SK-N-SH treated with all-trans-retinoic acid at 6 μM for 48 hours (cell line): ENCODE measurements at regions not wholly inside any gene's neighbourhood (a gene's known extent, or its start where the extent isn't known, plus 50 kb on each side); places are given as distances from the start of the nearest gene placed in this dataset.

Experiments used
- ATAC-seq: fragments of 200-7000 bp; cut with Tn5 transposase; 3 replicates; pipeline ENCODE4 v1.9.1; 2020; ENCODE audit warnings: mild to moderate bottlenecking, moderate library complexity
- BACH2 ChIP-seq: fragments of 250-450 bp; sonication (Bioruptor Pico); IDR thresholded peaks from 2 replicates; pipeline ENCODE4 v1.9.0; 2021; ENCODE audit warnings: mild to moderate bottlenecking, borderline replicate concordance
- CSDC2 ChIP-seq: fragments of 250-450 bp; sonication (Bioruptor Pico); IDR thresholded peaks from 2 replicates; pipeline ENCODE4 v1.5.0; 2020; ENCODE audit warnings: mild to moderate bottlenecking, moderate library complexity
- ESRRG ChIP-seq: fragments of 250-450 bp; sonication (Bioruptor Pico); IDR thresholded peaks from 2 replicates; pipeline ENCODE4 v1.6.1; 2021; ENCODE audit warnings: mild to moderate bottlenecking
- GLIS3 ChIP-seq: fragments of 250-450 bp; sonication (Bioruptor Pico); IDR thresholded peaks from 2 replicates; pipeline ENCODE4 v1.5.0; 2020; ENCODE audit warnings: mild to moderate bottlenecking, moderate library complexity
- OSR1 ChIP-seq: fragments of 250-450 bp; sonication (Bioruptor Pico); IDR thresholded peaks from 2 replicates; pipeline ENCODE4 v1.8.0; 2022; ENCODE audit warnings: moderate library complexity, mild to moderate bottlenecking, inconsistent platforms
- PPARA ChIP-seq: fragments of 250-450 bp; sonication (Bioruptor Pico); IDR thresholded peaks from 2 replicates; pipeline ENCODE4 v1.5.0; 2020; ENCODE audit warnings: mild to moderate bottlenecking, borderline replicate concordance
- RARB ChIP-seq: fragments of 250-450 bp; sonication (Bioruptor Pico); IDR thresholded peaks from 2 replicates; pipeline ENCODE4 v1.8.0; 2021; ENCODE audit warnings: mild to moderate bottlenecking, moderate library complexity
- SNAI2 ChIP-seq: fragments of 250-450 bp; sonication (Bioruptor Pico); IDR thresholded peaks from 2 replicates; pipeline ENCODE4 v1.5.0; 2020; ENCODE audit warnings: mild to moderate bottlenecking, moderate library complexity
- TOX ChIP-seq: fragments of 250-450 bp; sonication (Bioruptor Pico); IDR thresholded peaks from 2 replicates; pipeline ENCODE4 v1.8.0; 2021; ENCODE audit warnings: mild to moderate bottlenecking, moderate library complexity, borderline replicate concordance
- ZC3H10 ChIP-seq: fragments of 250-450 bp; sonication (Bioruptor Pico); IDR thresholded peaks from 2 replicates; pipeline ENCODE4 v1.5.1; 2021; ENCODE audit warnings: mild to moderate bottlenecking, moderate library complexity
- ZFP3 ChIP-seq: fragments of 250-450 bp; sonication (Bioruptor Pico); IDR thresholded peaks from 2 replicates; pipeline ENCODE4 v1.5.0; 2020; ENCODE audit warnings: mild to moderate bottlenecking, moderate library complexity
- ZFP30 ChIP-seq: fragments of 450-650 bp; formaldehyde crosslinking; IDR thresholded peaks from 2 replicates; pipeline ENCODE4 v1.5.0; 2022; ENCODE audit warnings: mild to moderate bottlenecking, moderate library complexity
- ZNF565 ChIP-seq: fragments of 450-650 bp; formaldehyde crosslinking; conservative IDR thresholded peaks from 2 replicates; pipeline ENCODE4 v1.5.0; 2020; ENCODE audit warnings: low read depth, mild to moderate bottlenecking, moderate library complexity
- ZNF70 ChIP-seq: fragments of 450-650 bp; formaldehyde crosslinking; IDR thresholded peaks from 2 replicates; pipeline ENCODE4 v1.5.0; 2020; ENCODE audit warnings: mild to moderate bottlenecking, moderate library complexity
- ZNF8 ChIP-seq: fragments of 450-650 bp; formaldehyde crosslinking; IDR thresholded peaks from 2 replicates; pipeline ENCODE4 v1.5.0; 2020; ENCODE audit warnings: mild to moderate bottlenecking, moderate library complexity
- TF ChIP-seq, protein P1 (sequence below): fragments of 250-450 bp; sonication (Bioruptor Pico); IDR thresholded peaks from 2 replicates; pipeline ENCODE4 v1.8.0; 2021; ENCODE audit warnings: low read depth, mild to moderate bottlenecking, moderate library complexity, borderline replicate concordance
- TF ChIP-seq, protein P2 (sequence below): fragments of 250-450 bp; sonication (Bioruptor Pico); IDR thresholded peaks from 2 replicates; pipeline ENCODE4 v1.5.1; 2021; ENCODE audit warnings: mild to moderate bottlenecking, moderate library complexity
- TF ChIP-seq, protein P3 (sequence below): fragments of 250-450 bp; sonication (Bioruptor Pico); IDR thresholded peaks from 2 replicates; pipeline ENCODE4 v1.5.0; 2020; ENCODE audit warnings: mild to moderate bottlenecking, moderate library complexity
- TF ChIP-seq, protein P4 (sequence below): fragments of 250-450 bp; sonication (Bioruptor Pico); IDR thresholded peaks from 2 replicates; pipeline ENCODE4 v1.8.0; 2020; ENCODE audit warnings: mild to moderate bottlenecking, moderate library complexity, borderline replicate concordance

DNA sequence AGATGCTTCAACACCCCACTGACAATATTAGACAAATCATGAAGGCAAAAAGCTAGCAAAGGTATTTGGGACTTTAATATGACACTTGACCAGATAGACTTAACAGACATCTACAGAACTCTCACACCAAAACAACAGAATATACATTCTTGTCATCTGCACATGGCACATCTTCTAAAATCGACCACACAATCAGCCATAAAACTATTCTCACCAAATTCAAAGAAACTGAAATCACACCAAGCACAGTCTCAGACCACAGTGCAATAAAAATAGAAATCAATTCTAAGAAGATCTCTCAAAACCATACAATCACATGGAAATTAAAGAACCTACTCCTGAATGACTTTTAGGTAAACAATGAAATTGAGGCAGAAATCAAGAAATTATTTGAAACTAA lies 340.8 kb downstream of the PPP1R2C start:
- TF ChIP-seq ZNF70 (no peak), ZNF565 (no peak), CSDC2 (no peak)
- TF ChIP-seq, protein P1, sequence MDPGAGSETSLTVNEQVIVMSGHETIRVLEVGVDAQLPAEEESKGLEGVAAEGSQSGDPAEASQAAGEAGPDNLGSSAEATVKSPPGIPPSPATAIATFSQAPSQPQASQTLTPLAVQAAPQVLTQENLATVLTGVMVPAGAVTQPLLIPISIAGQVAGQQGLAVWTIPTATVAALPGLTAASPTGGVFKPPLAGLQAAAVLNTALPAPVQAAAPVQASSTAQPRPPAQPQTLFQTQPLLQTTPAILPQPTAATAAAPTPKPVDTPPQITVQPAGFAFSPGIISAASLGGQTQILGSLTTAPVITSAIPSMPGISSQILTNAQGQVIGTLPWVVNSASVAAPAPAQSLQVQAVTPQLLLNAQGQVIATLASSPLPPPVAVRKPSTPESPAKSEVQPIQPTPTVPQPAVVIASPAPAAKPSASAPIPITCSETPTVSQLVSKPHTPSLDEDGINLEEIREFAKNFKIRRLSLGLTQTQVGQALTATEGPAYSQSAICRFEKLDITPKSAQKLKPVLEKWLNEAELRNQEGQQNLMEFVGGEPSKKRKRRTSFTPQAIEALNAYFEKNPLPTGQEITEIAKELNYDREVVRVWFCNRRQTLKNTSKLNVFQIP (CRISPR knock-in tag), result no peak

DNA sequence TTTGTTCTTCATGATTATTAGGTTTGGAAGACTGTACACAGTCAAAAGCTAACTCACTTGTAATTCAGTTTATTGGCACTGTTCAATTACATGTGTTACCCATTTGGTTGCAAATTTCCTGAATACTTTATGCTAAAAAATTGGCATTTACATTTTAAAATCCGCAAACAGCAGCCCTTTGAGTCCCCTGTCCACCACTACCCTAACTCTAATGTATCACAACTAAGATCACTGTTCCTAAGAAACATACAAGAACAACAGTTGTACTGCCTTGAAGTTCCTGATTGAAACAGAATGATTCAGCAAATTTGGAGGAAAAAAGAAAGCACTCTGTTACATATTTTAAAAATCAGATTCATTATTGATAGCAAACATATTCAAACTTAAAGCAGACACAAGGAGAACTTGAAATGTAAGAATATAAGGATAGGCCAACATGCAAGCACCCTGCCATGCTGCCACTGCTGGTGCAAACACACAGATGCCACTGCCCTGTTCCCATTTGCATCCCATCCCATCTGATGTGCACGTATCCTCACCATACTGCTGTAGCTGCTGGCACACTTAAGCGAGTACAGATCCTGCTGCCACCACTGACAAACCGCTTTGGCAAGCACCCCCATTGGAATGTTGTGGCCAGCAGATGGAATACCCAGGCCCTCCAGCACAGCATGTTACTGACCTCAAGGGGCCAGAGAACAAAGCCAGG lies 343.4 kb downstream of the PPP1R2C start:
- TF ChIP-seq, protein P2, sequence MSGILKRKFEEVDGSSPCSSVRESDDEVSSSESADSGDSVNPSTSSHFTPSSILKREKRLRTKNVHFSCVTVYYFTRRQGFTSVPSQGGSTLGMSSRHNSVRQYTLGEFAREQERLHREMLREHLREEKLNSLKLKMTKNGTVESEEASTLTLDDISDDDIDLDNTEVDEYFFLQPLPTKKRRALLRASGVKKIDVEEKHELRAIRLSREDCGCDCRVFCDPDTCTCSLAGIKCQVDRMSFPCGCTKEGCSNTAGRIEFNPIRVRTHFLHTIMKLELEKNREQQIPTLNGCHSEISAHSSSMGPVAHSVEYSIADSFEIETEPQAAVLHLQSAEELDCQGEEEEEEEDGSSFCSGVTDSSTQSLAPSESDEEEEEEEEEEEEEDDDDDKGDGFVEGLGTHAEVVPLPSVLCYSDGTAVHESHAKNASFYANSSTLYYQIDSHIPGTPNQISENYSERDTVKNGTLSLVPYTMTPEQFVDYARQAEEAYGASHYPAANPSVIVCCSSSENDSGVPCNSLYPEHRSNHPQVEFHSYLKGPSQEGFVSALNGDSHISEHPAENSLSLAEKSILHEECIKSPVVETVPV, result no peak
- TF ChIP-seq ZNF8 (CRISPR knock-in tag), result no peak
- no peak for TF ChIP-seq RARB (CRISPR knock-in tag)
- TF ChIP-seq PPARA (CRISPR knock-in tag), result no peak
- no peak for TF ChIP-seq GLIS3 (CRISPR knock-in tag)
- no peak for TF ChIP-seq OSR1 (CRISPR knock-in tag)
- TF ChIP-seq BACH2 (CRISPR knock-in tag), result no peak
- no peak for TF ChIP-seq CSDC2
- TF ChIP-seq ZNF70, result no peak
- no peak for TF ChIP-seq ESRRG (CRISPR knock-in tag)
- TF ChIP-seq ZFP30 (CRISPR knock-in tag), result no peak
- TF ChIP-seq, protein P3, sequence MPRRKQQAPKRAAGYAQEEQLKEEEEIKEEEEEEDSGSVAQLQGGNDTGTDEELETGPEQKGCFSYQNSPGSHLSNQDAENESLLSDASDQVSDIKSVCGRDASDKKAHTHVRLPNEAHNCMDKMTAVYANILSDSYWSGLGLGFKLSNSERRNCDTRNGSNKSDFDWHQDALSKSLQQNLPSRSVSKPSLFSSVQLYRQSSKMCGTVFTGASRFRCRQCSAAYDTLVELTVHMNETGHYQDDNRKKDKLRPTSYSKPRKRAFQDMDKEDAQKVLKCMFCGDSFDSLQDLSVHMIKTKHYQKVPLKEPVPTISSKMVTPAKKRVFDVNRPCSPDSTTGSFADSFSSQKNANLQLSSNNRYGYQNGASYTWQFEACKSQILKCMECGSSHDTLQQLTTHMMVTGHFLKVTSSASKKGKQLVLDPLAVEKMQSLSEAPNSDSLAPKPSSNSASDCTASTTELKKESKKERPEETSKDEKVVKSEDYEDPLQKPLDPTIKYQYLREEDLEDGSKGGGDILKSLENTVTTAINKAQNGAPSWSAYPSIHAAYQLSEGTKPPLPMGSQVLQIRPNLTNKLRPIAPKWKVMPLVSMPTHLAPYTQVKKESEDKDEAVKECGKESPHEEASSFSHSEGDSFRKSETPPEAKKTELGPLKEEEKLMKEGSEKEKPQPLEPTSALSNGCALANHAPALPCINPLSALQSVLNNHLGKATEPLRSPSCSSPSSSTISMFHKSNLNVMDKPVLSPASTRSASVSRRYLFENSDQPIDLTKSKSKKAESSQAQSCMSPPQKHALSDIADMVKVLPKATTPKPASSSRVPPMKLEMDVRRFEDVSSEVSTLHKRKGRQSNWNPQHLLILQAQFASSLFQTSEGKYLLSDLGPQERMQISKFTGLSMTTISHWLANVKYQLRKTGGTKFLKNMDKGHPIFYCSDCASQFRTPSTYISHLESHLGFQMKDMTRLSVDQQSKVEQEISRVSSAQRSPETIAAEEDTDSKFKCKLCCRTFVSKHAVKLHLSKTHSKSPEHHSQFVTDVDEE, result no peak
- TF ChIP-seq, all 23 proteins: peak for 0
- ATAC-seq, result no peak

More for the DNA sequence above, 340.8 kb downstream of the PPP1R2C start:
- no peak for ATAC-seq

DNA sequence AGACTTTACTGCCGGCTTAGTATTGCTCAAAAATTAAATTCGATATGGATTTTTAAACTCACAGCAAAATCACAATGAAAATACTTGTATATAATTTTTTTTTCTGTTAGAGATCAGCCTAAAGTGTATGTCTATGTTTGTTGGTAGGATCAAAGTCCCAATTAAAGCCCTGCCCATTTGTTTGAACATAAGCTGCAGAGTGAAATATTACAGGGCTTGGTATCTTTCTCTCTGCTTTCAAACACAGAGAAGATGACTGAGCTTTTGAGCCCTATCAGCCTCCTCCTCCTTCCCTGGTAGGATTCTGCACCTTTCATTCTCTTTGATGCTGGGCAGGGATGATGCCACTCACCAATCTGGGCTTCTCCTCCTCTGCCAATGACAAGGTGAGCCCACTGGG lies 345.4 kb downstream of the PPP1R2C start:
- no peak for TF ChIP-seq ZFP3
- no peak for TF ChIP-seq BACH2 (CRISPR knock-in tag)
- TF ChIP-seq ZFP30 (CRISPR knock-in tag), result no peak
- TF ChIP-seq ZNF8 (CRISPR knock-in tag), result no peak
- no peak for TF ChIP-seq ZC3H10 (CRISPR knock-in tag)
- no peak for TF ChIP-seq GLIS3 (CRISPR knock-in tag)
- TF ChIP-seq, protein P3, result no peak
- TF ChIP-seq, protein P4, sequence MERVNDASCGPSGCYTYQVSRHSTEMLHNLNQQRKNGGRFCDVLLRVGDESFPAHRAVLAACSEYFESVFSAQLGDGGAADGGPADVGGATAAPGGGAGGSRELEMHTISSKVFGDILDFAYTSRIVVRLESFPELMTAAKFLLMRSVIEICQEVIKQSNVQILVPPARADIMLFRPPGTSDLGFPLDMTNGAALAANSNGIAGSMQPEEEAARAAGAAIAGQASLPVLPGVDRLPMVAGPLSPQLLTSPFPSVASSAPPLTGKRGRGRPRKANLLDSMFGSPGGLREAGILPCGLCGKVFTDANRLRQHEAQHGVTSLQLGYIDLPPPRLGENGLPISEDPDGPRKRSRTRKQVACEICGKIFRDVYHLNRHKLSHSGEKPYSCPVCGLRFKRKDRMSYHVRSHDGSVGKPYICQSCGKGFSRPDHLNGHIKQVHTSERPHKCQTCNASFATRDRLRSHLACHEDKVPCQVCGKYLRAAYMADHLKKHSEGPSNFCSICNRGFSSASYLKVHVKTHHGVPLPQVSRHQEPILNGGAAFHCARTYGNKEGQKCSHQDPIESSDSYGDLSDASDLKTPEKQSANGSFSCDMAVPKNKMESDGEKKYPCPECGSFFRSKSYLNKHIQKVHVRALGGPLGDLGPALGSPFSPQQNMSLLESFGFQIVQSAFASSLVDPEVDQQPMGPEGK (CRISPR knock-in tag), result no peak
- no peak for TF ChIP-seq TOX (CRISPR knock-in tag)
- TF ChIP-seq, protein P2, result no peak
- no peak for TF ChIP-seq SNAI2 (CRISPR knock-in tag)
- ATAC-seq, result no peak
